ENCODE measurements at regions not wholly inside any gene's neighbourhood (a gene's known extent, or its start where the extent isn't known, plus 50 kb on each side); places are given as distances from the start of the nearest gene placed in this dataset.
"Not testable (repeated sequence)": the region's sequence is repeated elsewhere in the genome, so short reads cannot be mapped to it uniquely, and the experiment has no call there.

DNA sequence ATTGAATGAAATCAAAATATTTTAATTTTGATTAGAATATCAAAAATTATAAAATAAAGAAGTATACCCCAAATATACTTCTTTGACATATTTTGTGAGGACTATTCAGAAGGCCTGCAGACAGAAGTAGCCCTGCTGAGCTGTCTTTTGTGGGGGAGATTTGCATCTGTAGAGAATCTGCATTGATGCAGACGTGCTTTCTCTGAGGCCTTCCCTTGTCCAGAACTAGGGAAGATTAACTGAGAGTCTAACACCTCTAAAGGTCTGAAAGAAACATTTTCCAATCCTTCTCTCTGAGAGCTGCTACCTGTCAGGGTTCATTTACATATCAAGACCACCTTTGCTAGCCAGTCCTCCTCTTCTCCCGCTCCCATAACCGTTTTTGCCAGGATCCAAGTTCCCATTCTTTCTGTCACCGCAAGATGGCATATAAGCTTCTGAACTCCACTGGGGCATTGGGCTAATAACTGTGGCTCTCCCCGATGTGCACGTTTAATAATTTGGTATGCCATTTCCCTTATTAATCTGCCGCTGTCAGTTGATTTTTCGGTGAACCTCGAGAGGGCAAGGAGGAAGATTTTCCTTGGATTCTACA, 510.4 kb upstream of the CNTNAP5 start:
- no peak overlapping the region for H3K4me3 ChIP-seq (ENCODE audit: insufficient read length, low read depth)
- no peaks in the 10 kb centered on the region for H3K27me3 ChIP-seq (ENCODE audit: insufficient read depth, insufficient read length)
- no peaks in the 10 kb centered on the region for H3K4me1 ChIP-seq (ENCODE audit: insufficient read depth, insufficient read length)
- peak; percentile 32 for DNase-seq (ENCODE audit: low read depth, low spot score)
- no peak for TF ChIP-seq SUZ12 (IDR thresholded peaks at IDR 0.05; ENCODE audit: extremely low read depth, insufficient read depth, insufficient read length)
- TF ChIP-seq ZNF274 (IDR thresholded peaks at IDR 0.05; ENCODE audit: low read depth, low read length), result no peak
- no peak overlapping the region for H3K9ac ChIP-seq (ENCODE audit: insufficient read length, low read depth)
- no peaks in the 10 kb centered on the region for H3K36me3 ChIP-seq (ENCODE audit: insufficient read depth, insufficient read length, low read length)
- no peaks in the 10 kb centered on the region for H3K9me3 ChIP-seq (ENCODE audit: insufficient read depth, low read length)

DNA sequence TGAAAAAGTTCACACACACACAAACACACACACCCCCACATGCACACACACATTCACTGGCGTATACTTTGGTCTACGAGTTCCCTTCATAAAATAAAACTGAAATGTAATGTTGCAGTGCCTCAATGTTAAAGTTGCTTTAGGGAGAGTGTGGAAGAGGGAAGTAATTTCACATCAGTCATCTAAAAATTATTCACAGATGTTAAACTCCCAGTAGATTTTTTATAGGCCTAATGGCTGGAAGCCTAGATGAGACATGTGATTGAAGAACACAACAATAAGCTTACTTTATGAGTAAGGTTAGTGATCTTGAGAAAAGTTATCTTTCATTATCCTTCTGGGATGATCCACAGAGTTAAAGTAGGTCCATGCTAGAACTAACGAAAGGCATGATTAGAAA, 506.7 kb upstream of the CNTNAP5 start:
- H3K9me3 ChIP-seq (ENCODE audit: insufficient read depth, low read length), result no peaks in the 10 kb centered on the region
- H3K27me3 ChIP-seq (ENCODE audit: insufficient read depth, insufficient read length), result no peaks in the 10 kb centered on the region
- DNase-seq (ENCODE audit: low read depth, low spot score), result no peak
- no peaks in the 10 kb centered on the region for H3K36me3 ChIP-seq (ENCODE audit: insufficient read depth, insufficient read length, low read length)
- TF ChIP-seq ZNF274 (IDR thresholded peaks at IDR 0.05; ENCODE audit: low read depth, low read length), result no peak
- no peak for TF ChIP-seq SUZ12 (IDR thresholded peaks at IDR 0.05; ENCODE audit: extremely low read depth, insufficient read depth, insufficient read length)
- no peak for TF ChIP-seq YY1 (IDR thresholded peaks at IDR 0.05; ENCODE audit: insufficient read depth, insufficient read length)
- no peaks in the 10 kb centered on the region for H3K4me1 ChIP-seq (ENCODE audit: insufficient read depth, insufficient read length)
- no peak overlapping the region for H3K9ac ChIP-seq (ENCODE audit: insufficient read length, low read depth)
- no peak overlapping the region for H3K4me3 ChIP-seq (ENCODE audit: insufficient read length, low read depth)

DNA sequence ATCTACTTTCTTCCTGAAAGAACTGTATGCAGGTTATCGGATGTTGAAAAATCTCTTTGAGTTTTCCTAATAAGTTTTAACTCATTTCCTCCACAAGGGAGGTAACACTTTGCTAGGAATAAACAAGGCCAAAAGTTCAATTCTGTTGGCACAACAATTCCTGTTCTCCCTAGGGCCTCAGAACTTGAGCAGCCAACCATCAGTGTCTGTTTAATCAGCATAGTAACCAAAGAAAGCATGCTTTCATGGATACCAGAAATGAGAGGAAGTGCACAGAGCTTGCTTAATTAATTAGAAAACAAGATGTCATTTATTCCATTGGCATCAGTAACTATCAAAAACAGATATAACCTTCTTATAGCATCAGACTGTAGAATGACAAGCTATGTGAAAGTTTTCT, 503.2 kb upstream of the CNTNAP5 start:
- no peaks in the 10 kb centered on the region for H3K36me3 ChIP-seq (ENCODE audit: insufficient read depth, insufficient read length, low read length)
- DNase-seq (ENCODE audit: low read depth, low spot score), result no peak
- H3K4me1 ChIP-seq (ENCODE audit: insufficient read depth, insufficient read length), result no peaks in the 10 kb centered on the region
- TF ChIP-seq SUZ12 (IDR thresholded peaks at IDR 0.05; ENCODE audit: extremely low read depth, insufficient read depth, insufficient read length), result no peak
- no peak for TF ChIP-seq YY1 (IDR thresholded peaks at IDR 0.05; ENCODE audit: insufficient read depth, insufficient read length)
- TF ChIP-seq ZNF274 (IDR thresholded peaks at IDR 0.05; ENCODE audit: low read depth, low read length), result no peak
- no peak overlapping the region for H3K9ac ChIP-seq (ENCODE audit: insufficient read length, low read depth)
- H3K4me3 ChIP-seq (ENCODE audit: insufficient read length, low read depth), result no peak overlapping the region
- no peaks in the 10 kb centered on the region for H3K27me3 ChIP-seq (ENCODE audit: insufficient read depth, insufficient read length)
- no peaks in the 10 kb centered on the region for H3K9me3 ChIP-seq (ENCODE audit: insufficient read depth, low read length)

DNA sequence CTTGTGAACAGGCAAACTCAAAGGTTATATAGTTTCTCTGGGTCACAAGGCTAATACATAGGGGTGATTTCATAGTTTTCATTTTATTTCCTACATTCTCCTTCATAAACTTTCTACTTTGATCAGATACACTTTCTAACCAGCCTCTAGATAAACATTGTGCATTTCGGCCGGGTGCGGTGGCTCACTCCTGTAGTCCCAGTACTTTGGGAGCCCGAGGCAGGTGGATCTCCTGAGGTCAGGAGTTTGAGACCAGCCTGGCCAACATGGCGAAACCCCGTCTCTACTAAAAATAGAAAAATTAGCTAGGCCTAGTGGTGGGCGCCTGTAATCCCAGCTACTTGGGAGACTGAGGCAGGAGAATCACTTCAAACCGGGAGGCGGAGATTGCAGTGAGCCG, 502.6 kb upstream of the CNTNAP5 start:
- H3K4me3 ChIP-seq (ENCODE audit: insufficient read length, low read depth); H3K9ac ChIP-seq (ENCODE audit: insufficient read length, low read depth); H3K27me3 ChIP-seq (ENCODE audit: insufficient read depth, insufficient read length); H3K4me1 ChIP-seq (ENCODE audit: insufficient read depth, insufficient read length); H3K9me3 ChIP-seq (ENCODE audit: insufficient read depth, low read length); H3K36me3 ChIP-seq (ENCODE audit: insufficient read depth, insufficient read length, low read length); DNase-seq (ENCODE audit: low read depth, low spot score): not testable (repeated sequence)

DNA sequence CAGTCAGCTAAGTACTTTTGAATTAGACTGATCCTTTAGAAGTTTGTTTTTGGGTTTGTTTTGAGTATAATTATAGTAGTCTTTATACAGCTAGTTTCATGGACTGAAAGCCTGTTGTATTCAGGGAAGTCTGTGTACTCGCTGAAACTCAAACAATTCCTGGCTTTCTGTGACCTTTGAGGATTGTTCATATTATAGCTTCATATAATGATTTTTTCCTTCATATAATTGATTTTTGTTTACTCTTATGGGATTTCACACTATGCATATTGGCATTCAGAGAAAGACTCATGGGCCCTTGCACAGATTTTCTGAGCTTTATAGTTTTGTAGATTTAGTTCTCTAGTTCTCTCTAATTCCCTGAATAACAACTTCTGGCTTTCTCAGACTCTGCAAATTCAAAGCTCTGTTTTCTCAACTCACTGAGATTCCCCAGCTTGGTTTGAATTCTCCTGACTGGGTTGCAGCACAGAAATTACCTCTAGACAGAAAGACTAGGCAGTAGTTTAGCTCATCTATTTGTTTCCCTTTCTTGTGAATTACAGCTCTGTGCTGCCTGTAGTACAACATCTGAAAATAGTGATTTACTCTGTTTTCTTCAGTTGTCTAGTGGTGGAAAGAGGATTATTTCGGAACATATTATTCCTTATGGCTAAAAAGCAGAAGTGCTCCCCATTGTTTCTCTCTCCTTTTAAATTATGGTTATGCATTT, 495.9 kb upstream of the CNTNAP5 start:
- H3K9ac ChIP-seq (ENCODE audit: insufficient read length, low read depth), result no peak overlapping the region
- no peaks in the 10 kb centered on the region for H3K9me3 ChIP-seq (ENCODE audit: insufficient read depth, low read length)
- no peak overlapping the region for H3K4me3 ChIP-seq (ENCODE audit: insufficient read length, low read depth)
- no peaks in the 10 kb centered on the region for H3K4me1 ChIP-seq (ENCODE audit: insufficient read depth, insufficient read length)
- DNase-seq (ENCODE audit: low read depth, low spot score), result no peak
- no peaks in the 10 kb centered on the region for H3K27me3 ChIP-seq (ENCODE audit: insufficient read depth, insufficient read length)
- no peaks in the 10 kb centered on the region for H3K36me3 ChIP-seq (ENCODE audit: insufficient read depth, insufficient read length, low read length)
- TF ChIP-seq YY1 (IDR thresholded peaks at IDR 0.05; ENCODE audit: insufficient read depth, insufficient read length), result no peak
- TF ChIP-seq ZNF274 (IDR thresholded peaks at IDR 0.05; ENCODE audit: low read depth, low read length), result no peak
- TF ChIP-seq SUZ12 (IDR thresholded peaks at IDR 0.05; ENCODE audit: extremely low read depth, insufficient read depth, insufficient read length), result no peak

DNA sequence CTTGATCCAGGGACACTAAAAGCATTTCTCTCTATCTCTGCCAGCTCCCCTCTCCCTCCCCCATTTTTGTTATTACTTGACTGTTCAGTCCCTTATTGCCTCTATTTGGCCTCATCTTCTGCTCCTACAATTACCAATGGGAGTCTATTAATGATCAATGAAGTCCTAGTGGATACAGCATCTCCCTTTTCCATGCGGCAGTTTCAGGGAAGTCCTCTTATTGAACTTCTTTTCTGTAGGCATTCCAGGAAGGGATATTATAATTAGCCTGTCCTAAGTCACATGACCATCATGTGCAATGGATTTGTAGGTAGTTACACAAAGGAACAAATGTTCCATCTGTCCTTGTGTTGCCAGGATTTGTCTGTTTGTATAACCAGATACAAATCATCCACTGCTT, 495.1 kb upstream of the CNTNAP5 start:
- Histone ChIP-seq H3K36me3 (ENCODE audit: insufficient read depth, insufficient read length, low read length) (no peaks in the 10 kb centered on the region), H3K27me3 (ENCODE audit: insufficient read depth, insufficient read length) (no peaks in the 10 kb centered on the region), H3K4me1 (ENCODE audit: insufficient read depth, insufficient read length) (no peaks in the 10 kb centered on the region), H3K9me3 (ENCODE audit: insufficient read depth, low read length) (no peaks in the 10 kb centered on the region), H3K4me3 (ENCODE audit: insufficient read length, low read depth) (no peak overlapping the region), H3K9ac (ENCODE audit: insufficient read length, low read depth) (no peak overlapping the region)
- no peak for DNase-seq (ENCODE audit: low read depth, low spot score)
- TF ChIP-seq ZNF274 (IDR thresholded peaks at IDR 0.05; ENCODE audit: low read depth, low read length) (no peak), SUZ12 (IDR thresholded peaks at IDR 0.05; ENCODE audit: extremely low read depth, insufficient read depth, insufficient read length) (no peak)

DNA sequence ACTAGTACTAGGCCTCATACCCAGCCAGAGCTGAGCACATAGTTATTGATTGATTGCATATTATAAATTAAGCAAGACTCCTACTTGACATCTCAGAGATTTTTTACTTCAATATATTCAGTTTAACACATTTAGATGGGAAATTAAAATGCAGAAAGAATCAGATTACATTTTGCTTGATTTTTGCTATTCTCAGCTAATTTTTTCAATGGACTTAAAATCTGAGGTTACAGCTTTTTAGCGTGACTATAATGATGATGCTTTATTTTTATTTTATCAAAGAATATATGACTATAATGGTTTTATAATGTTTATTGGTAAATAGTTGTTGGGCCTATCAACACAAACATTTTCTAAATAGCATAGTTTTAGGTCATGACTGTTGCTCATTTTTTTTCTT, 493.0 kb upstream of the CNTNAP5 start:
- TF ChIP-seq SUZ12 (IDR thresholded peaks at IDR 0.05; ENCODE audit: extremely low read depth, insufficient read depth, insufficient read length) (no peak), ZNF274 (IDR thresholded peaks at IDR 0.05; ENCODE audit: low read depth, low read length) (no peak), YY1 (IDR thresholded peaks at IDR 0.05; ENCODE audit: insufficient read depth, insufficient read length) (no peak)
- Histone ChIP-seq H3K4me1 (ENCODE audit: insufficient read depth, insufficient read length) (no peaks in the 10 kb centered on the region), H3K4me3 (ENCODE audit: insufficient read length, low read depth) (no peak overlapping the region), H3K9me3 (ENCODE audit: insufficient read depth, low read length) (no peaks in the 10 kb centered on the region), H3K36me3 (ENCODE audit: insufficient read depth, insufficient read length, low read length) (no peaks in the 10 kb centered on the region), H3K27me3 (ENCODE audit: insufficient read depth, insufficient read length) (no peaks in the 10 kb centered on the region), H3K9ac (ENCODE audit: insufficient read length, low read depth) (no peak overlapping the region)
- DNase-seq (ENCODE audit: low read depth, low spot score), result no peak
